NCI-H1930 (cell line): ENCODE measurements at regions not wholly inside any gene's neighbourhood (a gene's known extent, or its start where the extent isn't known, plus 50 kb on each side); places are given as distances from the start of the nearest gene placed in this dataset.
A peak's percentile ranks its signal among the peaks of the same experiment; 100 is the strongest.
"Not testable (repeated sequence)": the region's sequence is repeated elsewhere in the genome, so short reads cannot be mapped to it uniquely, and the experiment has no call there.

Experiments
- DNase-seq, 2 experiments: peaks; one replicate each; lab custom pipeline; 2025; lab: John Stamatoyannopoulos, UW

GRCh38 chrX:18003876-18004275, 142.8 kb upstream of the RAI2 start:
- no peak for DNase-seq

GRCh38 chrX:18002791-18003190, 141.7 kb upstream of the RAI2 start:
- no peak for DNase-seq

GRCh38 chrX:17994429-17994828, 133.3 kb upstream of the RAI2 start:
- no peak for DNase-seq

GRCh38 chrX:17993062-17993461, 132.0 kb upstream of the RAI2 start:
- DNase-seq: no peak

- no peak for DNase-seq
Measured at GRCh38 chrX:17990532-17990931, 129.4 kb upstream of the RAI2 start.

GRCh38 chrX:17987783-17988182, 126.7 kb upstream of the RAI2 start:
- DNase-seq: no peak

GRCh38 chrX:17986977-17987376, 125.9 kb upstream of the RAI2 start:
- DNase-seq: no peak

- no peak for DNase-seq
Measured at GRCh38 chrX:17986440-17986839, 125.3 kb upstream of the RAI2 start.

GRCh38 chrX:17984415-17984814, 123.3 kb upstream of the RAI2 start:
- no peak for DNase-seq

GRCh38 chrX:17983389-17983788, 122.3 kb upstream of the RAI2 start:
- DNase-seq: no peak

GRCh38 chrX:17977696-17978095, 116.6 kb upstream of the RAI2 start:
- no peak for DNase-seq

- DNase-seq: no peak
Measured at GRCh38 chrX:17976955-17977354, 115.9 kb upstream of the RAI2 start.

- not testable (repeated sequence) for DNase-seq
Measured at GRCh38 chrX:17975349-17975748, 114.3 kb upstream of the RAI2 start.

- DNase-seq: peak; percentile 35 to 44
Measured at GRCh38 chrX:17968367-17968766, 107.3 kb upstream of the RAI2 start.

- DNase-seq: peak; percentile 63 to 84
Measured at GRCh38 chrX:17967888-17968287, 106.8 kb upstream of the RAI2 start.

- peak in 1 of 2 experiments; percentile 4 for DNase-seq
Measured at GRCh38 chrX:17964871-17965270, 103.8 kb upstream of the RAI2 start.

- no peak for DNase-seq
Measured at GRCh38 chrX:17960891-17961290, 99.8 kb upstream of the RAI2 start.

- peak in 1 of 2 experiments; percentile 15 for DNase-seq
Measured at GRCh38 chrX:17944833-17945497, 83.9 kb upstream of the RAI2 start.

GRCh38 chrX:17941171-17941570, 80.1 kb upstream of the RAI2 start:
- not testable (repeated sequence) for DNase-seq

GRCh38 chrX:17939724-17940123, 78.6 kb upstream of the RAI2 start:
- DNase-seq: no peak

GRCh38 chrX:17933856-17934255, 72.8 kb upstream of the RAI2 start:
- no peak for DNase-seq

- DNase-seq: no peak
Measured at GRCh38 chrX:17932781-17933180, 71.7 kb upstream of the RAI2 start.

GRCh38 chrX:17931855-17932254, 70.8 kb upstream of the RAI2 start:
- no peak for DNase-seq

GRCh38 chrX:17930850-17931249, 69.8 kb upstream of the RAI2 start:
- no peak for DNase-seq
